ENCODE measurements at regions not wholly inside any gene's neighbourhood (a gene's known extent, or its start where the extent isn't known, plus 50 kb on each side); places are given as distances from the start of the nearest gene placed in this dataset.

DNA sequence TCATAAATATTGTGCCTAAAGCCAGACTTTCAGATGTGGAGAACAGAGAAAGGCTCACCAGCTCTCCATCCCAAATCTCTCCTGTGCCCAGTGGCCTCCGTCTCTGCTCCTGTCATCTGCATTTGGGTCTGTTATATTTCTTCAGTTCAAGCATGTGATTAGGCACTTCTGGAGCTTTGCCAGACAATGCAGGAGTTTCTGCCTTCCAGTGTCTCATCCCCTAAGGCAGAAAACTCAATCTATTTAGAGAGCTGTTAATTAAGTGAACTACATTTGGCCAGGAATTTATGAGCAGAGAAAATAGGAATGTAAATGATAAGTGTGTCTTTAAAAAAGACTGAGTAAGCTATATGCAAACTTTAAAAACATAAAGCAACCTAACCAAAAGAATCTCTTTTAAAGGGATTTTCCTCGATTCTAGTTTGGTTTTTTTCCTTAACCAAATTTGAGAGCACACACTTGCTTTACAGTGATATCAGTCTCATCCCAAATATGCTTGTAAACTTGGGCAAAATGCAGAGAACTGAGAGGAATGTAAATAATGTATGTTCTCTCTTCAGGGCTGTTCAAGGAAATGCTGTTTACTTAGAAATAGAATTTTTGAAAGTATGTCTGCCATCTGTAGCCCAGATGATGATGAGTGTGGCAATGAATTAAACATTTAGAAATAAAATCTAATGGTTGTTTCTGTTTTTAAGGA, 113.9 kb downstream of the ELOVL4 start:
- no peaks in the 10 kb centered on the region for H3K27me3 Mint-ChIP-seq (ENCODE audit: low read depth, poor library complexity)
- H3K4me3 Mint-ChIP-seq: no peak overlapping the region
- H3K4me1 Mint-ChIP-seq: no peaks in the 10 kb centered on the region
- no peak overlapping the region for H3K27ac Mint-ChIP-seq
- no peak for TF ChIP-seq CTCF (IDR thresholded peaks at IDR 0.05)
- H3K9me3 Mint-ChIP-seq: no peaks in the 10 kb centered on the region
- no peaks in the 10 kb centered on the region for H3K36me3 Mint-ChIP-seq (ENCODE audit: low read depth)
- no peak for DNase-seq

DNA sequence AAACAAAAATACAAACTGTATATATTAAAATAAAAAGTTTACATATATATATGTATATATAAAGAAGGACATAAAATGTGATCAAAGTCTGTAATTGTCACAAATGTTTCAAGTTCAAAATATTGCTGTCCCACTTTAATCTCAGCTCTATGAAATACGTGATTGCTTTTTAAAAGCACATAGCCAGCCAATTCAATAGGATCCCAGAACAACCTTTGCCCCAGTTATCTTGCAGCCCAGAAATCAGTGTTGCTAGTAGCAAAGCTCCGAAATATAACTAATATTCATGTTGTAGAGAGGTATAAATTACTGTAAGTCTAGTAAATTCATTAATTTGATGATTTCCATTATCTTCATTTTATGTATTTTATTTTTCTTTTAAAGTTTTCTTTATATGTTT, 114.6 kb downstream of the ELOVL4 start:
- DNase-seq: no peak
- Mint-ChIP-seq H3K4me1 (no peaks in the 10 kb centered on the region), H3K36me3 (ENCODE audit: low read depth) (no peaks in the 10 kb centered on the region), H3K27me3 (ENCODE audit: low read depth, poor library complexity) (no peaks in the 10 kb centered on the region), H3K4me3 (no peak overlapping the region), H3K9me3 (no peaks in the 10 kb centered on the region), H3K27ac (no peak overlapping the region)
- TF ChIP-seq CTCF (IDR thresholded peaks at IDR 0.05): no peak

DNA sequence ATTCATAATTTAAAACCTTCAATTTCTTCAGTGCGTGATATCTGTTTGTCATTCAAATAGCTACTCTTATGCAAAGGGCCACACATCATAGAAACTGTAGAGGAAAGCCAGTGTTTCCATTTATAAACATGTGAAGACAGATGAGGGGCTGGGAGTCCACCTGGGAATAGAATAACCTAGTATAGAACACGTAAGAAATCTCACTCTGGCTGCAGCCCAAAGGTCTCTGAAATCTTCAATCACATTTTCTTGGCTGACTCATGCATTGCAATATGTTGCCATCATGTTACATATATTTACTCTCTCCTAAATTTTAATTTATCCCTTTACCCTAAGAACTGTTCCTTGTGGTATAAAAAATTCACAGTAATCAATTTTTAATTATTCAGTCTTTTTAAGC, 123.2 kb downstream of the ELOVL4 start:
- H3K27ac Mint-ChIP-seq: no peak overlapping the region
- no peaks in the 10 kb centered on the region for H3K4me1 Mint-ChIP-seq
- H3K27me3 Mint-ChIP-seq (ENCODE audit: low read depth, poor library complexity): no peaks in the 10 kb centered on the region
- no peaks in the 10 kb centered on the region for H3K36me3 Mint-ChIP-seq (ENCODE audit: low read depth)
- no peak overlapping the region for H3K4me3 Mint-ChIP-seq
- no peak for DNase-seq
- H3K9me3 Mint-ChIP-seq: peaks cover 3% of the 10 kb centered on the region
- no peak for TF ChIP-seq CTCF (IDR thresholded peaks at IDR 0.05)

DNA sequence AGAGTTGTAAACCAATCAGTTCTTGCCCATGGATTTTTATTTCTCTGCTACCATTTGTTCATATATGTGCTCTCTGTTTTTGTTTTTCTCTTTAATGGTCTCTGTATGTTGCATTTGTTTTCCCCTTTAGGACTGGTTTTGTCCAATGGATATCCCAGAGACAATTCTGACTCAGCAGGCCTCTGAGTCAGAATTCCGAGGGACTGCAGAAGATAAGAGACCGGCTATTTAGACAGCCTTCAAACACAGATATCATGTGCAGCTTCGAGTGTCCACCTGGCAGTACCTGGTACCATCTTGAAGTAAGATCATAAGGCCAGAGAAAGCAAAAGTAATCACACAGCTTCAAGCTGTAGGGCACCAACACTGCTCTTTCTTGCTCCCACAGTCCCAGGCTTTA, 125.5 kb downstream of the ELOVL4 start:
- H3K4me3 Mint-ChIP-seq: no peak overlapping the region
- TF ChIP-seq CTCF (IDR thresholded peaks at IDR 0.05): no peak

GRCh38 chr6:79818471-79818870, 128.9 kb downstream of the ELOVL4 start:
- Mint-ChIP-seq H3K4me1 (no peaks in the 10 kb centered on the region), H3K27me3 (ENCODE audit: low read depth, poor library complexity) (peaks cover 3% of the 10 kb centered on the region), H3K9me3 (no peaks in the 10 kb centered on the region), H3K36me3 (ENCODE audit: low read depth) (no peaks in the 10 kb centered on the region), H3K27ac (no peak overlapping the region), H3K4me3 (no peak overlapping the region)
- TF ChIP-seq CTCF (IDR thresholded peaks at IDR 0.05): no peak
- DNase-seq: no peak

More for the DNA sequence above, 125.5 kb downstream of the ELOVL4 start:
- DNase-seq: no peak
- no peaks in the 10 kb centered on the region for H3K36me3 Mint-ChIP-seq (ENCODE audit: low read depth)
- H3K9me3 Mint-ChIP-seq: peaks cover 3% of the 10 kb centered on the region
- H3K4me1 Mint-ChIP-seq: no peaks in the 10 kb centered on the region
- H3K27me3 Mint-ChIP-seq (ENCODE audit: low read depth, poor library complexity): no peaks in the 10 kb centered on the region
- H3K27ac Mint-ChIP-seq: no peak overlapping the region

- H3K9me3 Mint-ChIP-seq: no peaks in the 10 kb centered on the region
- H3K27me3 Mint-ChIP-seq (ENCODE audit: low read depth, poor library complexity): peaks cover 8% of the 10 kb centered on the region
- no peak for DNase-seq
- no peaks in the 10 kb centered on the region for H3K36me3 Mint-ChIP-seq (ENCODE audit: low read depth)
- TF ChIP-seq CTCF (IDR thresholded peaks at IDR 0.05): no peak
- peaks cover 13% of the 10 kb centered on the region for H3K4me1 Mint-ChIP-seq
- H3K27ac Mint-ChIP-seq: no peak overlapping the region
- no peak overlapping the region for H3K4me3 Mint-ChIP-seq
Observed at GRCh38 chr6:79814940-79815339, 132.4 kb downstream of the ELOVL4 start.
